ENCODE measurements at regions not wholly inside any gene's neighbourhood (a gene's known extent, or its start where the extent isn't known, plus 50 kb on each side); places are given as distances from the start of the nearest gene placed in this dataset.

DNA sequence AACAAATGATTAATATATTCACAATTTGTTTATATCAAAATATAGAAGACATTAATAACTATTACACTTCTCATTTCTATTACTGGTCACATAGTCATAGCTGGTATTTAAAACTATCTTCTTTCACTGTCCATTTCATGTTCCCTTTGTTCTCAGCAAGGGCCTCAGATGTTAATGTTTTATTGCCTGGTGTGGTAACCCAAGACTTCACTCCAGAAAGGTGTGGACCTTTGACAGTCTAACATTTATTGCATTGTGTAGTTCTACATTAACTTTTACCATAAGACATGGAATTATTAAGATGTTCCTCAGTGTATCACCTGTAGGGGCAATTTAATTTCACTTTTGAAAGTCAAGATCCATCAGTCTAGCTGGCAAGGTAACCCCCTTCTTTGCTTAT is 691.3 kb downstream of the SQOR start:
- no peak for DNase-seq

DNA sequence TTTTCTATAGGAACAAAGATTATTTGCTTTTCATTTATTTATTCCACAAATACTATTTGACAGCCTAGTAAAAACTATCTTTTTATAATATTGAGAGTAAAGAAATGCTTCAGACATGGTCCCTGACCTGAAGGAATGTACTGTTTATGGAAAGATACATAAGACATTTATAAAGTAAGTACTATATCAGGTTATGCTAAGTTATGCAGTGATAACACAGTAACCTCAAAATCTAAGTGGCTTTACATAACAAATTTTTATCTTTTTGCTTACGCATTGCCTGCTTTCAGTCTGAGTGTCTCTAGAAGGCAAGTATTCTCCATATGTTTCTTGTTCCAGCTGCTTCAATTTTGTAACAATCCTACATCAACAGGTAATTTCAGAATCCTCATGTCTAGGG is 694.0 kb downstream of the SQOR start:
- no peak for DNase-seq

DNA sequence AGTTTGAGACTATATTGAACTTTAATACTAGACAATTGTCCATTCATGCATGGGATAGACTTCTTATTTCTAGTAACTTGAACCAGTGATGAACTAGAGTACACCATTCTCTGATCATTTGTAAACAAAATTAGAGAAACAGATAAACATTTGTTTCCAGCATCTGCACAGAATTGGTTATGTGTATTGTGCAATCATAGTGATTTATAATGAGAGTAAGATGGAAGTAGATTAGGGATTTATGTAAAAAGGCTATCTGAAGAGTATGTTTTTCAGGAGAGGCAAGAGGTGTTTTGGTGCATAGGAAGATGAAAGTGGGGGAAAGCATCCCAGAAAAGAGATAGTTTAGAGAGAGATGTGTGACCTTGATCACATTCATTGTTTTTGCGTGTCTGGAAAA is 695.0 kb downstream of the SQOR start:
- no peak for DNase-seq

DNA sequence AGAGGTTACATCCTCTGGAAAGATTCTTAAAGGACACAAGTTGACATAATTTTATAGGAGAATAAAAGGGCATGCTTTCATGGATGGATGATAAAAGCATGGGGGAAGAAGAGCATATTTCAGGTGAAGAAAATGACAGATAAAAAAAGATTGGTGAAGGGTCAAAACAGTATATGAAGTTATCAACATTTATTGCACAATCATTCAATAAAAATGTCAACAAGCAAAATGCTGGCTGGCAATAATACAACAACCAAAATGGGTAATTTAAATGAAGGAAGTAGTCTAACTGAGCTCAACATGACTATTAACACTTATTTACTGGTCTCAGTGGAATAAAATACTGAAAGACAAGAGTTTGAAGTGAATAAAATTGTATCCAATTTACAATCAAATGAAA is 696.7 kb downstream of the SQOR start:
- no peak for DNase-seq

DNA sequence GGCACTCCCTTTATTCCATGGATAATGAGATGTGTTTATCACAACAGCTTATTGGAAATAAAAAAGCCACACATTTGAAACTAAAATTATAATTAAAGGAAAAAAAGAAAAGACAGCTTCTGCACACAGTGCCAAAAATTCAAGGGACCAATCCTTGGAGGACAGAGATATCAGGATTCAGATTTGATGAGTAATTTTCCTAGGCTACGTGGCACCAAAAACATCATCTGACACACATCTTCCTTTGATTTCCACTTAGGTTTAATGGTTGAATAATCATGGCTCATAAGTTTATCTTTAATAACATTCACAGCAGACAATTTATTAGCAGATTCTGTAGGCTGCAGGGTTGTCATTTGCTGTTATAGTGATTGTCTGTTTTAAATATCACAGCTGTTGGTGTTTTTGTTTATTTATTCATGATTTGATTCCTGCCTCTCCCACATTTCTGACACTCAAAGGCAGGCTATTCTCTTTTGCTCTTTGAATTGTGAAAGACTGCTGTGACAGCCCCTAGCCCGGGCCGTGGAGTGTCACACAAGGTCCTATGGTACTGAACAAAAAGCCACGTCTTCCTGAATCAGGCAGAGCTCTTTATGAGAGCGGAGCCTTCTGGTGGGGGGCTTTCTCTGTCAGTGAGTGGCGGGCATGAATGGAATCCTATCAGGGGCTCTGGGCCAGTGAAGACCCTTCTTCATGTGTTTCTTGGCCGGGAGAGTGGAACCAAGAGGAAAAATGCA is 708.5 kb downstream of the SQOR start:
- DNase-seq, result no peak

DNA sequence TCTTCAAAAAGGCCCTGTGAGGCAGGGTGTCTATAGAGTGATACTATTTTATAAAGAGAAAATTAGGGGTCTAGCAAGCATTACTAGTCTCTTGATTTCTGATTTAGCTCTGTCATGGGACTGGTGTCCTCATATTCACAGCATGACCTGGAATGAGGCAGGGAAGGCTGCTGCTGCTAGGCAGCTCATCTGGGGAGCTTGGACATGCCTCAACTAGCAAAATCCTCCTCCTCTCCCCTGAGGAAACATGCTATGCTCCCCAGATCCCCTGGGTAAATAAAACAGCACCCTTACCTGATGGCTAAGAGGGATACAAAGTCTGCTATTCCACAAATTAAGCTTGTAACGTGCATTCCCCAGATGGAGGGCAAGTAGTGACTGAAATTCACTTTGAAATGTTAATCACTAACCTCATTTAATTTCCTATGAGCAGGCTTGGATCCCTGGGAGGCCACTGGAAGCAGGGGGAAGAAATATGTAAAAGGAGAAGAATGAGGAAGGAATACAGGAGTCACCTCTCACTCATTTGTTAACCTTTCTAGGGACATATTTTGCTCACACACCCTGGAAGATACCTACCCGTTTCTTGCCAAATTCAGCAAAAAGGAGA is 709.4 kb downstream of the SQOR start:
- no peak for DNase-seq

DNA sequence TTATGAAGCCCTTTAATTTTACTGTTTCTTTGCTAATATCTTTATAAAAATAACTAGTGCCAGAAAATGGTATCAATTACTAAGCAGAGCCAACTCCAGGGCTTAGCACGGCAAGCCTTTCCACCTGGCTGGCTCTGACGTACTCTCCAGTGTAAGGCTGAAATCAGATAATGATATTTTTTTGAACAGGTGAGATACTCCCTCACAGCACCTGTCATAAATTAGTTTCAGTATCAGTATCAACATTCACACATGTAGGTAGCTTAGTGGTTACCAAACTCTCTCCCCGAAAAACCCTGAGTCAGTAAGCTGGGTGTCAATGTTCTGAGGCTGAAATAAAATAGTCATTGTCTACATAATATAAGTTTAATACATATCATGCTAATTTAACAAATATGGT is 710.1 kb downstream of the SQOR start:
- DNase-seq, result peak in 1 of 2 experiments; percentile 45

DNA sequence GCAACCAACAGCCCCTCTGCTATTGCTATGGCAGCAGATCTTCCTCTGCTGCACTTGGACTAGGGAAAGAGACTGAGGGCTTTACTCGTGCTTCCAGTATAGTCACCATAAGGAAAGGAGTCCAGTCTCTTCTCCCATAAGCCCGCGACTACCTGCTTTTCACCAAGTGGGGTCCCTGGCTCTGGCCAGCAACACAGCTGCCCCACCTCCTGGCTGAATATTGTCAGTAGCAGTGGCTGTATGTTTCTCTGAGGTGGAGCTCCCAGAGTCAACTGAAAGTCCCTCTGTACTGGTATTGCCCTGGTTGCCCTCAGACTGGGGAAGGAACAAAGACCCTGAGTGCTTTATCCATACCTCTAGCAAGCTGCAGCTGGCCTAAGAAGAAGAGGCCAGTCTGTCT is 719.6 kb downstream of the SQOR start:
- no peak for DNase-seq

DNA sequence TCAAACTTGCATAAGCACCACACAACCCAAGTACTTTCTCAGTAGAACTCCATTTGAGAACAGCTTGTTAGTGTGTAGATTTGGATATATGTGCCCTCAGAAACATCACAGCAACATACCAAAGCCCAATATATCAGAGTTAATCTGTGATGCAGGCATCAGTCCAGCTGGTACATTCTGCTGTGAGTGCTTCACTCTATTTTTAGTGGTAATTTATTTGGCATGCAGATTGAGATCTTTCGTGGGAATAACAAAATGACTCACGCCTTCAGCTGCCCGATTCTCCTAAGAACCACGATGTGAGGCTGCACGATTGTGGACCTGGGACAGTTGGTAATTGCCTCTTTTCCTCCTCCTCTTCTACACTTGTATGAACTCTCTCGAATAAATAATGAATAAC is 730.7 kb downstream of the SQOR start:
- DNase-seq, result no peak

DNA sequence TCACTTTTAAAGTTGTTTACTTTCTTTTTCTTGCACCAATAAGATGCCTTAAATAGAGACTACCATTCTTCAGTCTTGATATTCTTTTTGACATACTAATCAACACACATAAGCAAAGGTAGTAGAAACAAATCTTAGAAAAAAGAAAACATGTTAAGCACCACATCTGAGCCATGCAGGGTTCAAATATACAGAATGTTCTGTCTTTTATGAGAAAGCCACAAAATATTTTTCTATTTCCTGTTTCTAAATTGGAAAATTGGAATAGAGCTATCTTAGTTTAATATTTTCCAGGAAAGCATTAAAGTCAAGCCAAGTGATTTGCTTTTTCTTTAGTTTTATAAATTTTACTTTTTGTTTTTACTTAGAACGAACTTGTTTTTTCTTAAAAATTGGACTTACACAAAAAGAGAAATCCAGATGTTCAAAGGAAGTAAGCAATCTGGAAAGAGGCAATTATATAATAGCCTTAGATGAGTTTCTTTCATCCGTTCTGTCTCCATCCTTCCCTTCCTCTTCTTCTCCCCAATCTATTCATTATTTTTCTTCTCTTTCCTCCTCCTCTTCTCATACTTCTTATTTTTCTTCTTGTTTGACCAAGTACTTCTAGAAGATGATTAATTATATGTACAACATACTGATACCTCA is 731.7 kb downstream of the SQOR start:
- DNase-seq, result no peak

DNA sequence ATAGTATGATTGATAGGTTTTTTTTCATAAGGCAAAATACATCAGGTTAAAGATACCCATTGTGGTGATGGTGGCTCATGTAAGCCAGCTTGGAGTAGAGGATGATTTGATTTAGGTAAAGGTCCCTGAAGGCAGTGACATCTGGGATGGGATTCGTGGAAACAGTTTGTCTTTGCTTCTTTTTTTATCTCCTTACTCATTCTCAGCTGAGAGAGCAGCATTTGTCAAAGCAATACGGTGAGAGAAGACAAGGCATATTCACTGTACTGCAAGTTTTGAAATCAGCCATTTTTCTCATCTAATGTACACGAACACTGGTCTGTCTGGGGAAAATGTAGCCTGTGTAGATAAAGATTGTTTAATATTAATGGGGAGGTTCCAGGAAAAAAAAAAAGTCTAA is 749.1 kb downstream of the SQOR start:
- DNase-seq, result no peak

DNA sequence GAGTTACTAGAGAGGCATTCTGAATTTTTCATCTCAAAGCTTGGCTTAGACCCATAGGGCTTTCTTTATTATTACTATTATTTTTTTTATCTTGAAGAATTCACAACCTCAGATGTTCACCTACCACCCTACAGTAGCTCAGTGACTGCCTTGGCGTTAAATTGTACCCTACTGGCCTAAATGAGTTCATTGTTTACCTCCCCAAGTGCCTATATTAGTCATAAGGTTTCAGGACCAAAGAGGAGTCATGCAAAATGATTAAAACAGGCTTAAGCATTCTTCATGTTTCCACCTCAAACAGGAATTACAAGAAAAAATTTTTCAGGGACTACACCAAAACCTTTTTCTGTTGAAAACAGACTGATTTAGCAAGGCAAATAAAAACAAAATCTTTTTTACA is 751.5 kb downstream of the SQOR start:
- no peak for DNase-seq

DNA sequence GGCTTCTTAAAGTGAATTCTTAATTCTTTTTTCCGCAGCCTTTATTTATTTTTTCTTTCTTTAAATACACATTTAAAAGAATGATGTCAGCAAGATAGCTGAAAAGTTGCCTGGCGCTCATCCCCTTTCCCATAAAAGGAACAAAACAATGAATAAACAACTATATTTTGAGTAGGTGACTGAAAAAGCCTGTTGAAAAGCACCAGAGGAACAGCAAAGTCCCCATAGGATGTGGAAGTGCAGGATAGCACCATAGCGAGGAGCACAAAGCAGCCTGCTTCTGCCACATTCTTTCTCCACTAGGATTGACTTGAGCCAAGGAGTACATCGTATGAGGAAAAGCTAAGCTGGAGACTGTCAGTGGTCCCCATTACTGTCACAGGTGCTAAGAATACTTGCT is 754.9 kb downstream of the SQOR start:
- no peak for DNase-seq

DNA sequence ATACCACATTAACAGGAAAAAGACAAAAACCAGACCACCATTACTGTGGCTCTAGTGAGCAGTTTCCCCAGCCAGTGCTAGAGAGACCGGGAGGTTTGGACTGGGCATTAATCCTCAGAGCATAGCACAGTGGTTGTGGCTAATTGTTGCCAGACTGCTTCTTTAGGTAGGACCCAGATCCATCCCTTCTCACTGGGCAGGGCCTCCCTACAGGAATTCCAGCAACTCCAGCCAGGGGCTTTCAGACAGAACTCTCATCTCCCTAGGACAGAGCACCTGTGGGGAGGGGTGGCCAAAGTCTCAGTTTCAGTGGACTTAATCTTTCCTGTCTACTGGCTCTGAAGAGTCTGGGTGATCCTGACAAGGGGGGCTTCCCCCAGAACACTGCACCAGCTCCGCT is 759.6 kb downstream of the SQOR start:
- no peak for DNase-seq

DNA sequence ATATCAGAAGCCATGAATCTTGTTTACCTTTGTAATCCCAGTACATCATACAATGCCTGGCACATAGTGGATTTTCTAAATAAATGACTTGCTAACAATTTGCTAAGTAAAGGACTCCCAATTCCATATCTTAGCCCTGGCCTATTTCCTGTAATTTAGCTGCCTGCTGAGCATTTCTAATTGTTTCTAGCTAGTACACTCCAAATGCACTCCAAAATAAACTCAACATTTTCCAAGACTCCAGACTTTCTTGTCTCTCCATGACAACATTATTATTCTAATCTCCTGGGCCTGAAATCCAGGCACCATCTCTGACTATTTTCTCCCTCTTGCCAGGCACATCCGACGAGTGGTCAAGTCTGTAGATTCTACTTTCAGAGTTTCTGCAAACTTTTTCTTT is 773.5 kb downstream of the SQOR start:
- DNase-seq, result no peak

DNA sequence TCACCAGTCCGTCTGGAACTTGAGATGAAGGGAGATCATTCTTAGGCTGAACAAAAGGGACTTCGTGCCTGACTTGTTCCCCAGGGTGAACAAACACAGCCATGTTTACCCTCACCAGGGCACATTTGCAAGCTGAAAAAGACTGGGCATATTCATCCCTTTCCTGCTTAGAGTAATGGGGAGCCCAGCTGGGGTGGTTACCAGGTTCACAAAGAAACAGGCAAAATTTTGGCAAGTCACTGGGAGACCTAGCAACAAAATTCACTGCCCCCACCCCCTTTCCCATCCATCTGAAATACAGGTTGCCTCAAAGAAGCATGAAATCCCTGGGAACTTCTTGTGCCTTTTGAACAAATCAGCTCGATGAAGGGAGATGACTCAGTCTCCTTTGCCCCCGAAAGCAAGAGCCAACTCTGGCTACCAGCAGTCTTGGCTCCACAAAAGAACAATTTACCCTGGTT is 775.0 kb downstream of the SQOR start:
- peak; percentile 55 to 80 for DNase-seq

DNA sequence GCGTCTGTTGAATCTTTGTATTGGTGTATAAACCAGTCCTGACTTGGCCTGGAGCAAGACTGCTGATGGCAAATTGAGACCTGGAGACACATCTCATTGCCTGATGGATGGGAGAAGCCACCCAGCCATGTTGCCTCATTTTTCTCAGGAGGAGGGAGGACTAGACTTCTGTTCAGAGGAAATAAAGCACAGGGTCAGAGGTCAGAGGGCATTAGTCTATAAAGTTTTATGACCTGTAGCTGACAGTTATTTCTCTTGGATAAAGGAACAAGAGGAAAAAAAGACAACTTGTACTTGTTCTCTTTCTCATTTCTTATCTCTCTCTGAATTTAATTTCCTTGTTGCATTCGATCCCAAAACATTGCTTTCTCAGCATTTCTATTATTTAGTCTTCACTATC is 775.9 kb downstream of the SQOR start:
- DNase-seq, result no peak

DNA sequence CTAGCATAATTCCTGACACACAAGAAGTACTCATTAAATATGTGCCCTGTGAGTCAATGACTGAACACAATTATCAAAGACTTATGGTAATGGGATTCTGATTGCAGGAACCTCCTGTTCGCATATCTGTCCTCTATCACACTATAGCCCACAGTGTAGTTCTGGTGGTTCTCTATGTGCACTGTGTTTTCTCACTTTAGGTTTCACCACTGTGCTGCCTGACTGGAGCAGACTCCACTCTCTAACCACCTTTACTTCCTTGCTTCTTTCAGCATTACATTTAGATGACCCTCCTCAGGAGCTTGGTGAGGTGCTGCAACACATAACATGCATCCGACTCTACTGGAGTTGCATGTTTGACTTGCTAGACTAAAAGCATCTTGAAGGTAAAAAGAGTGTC is 777.1 kb downstream of the SQOR start:
- DNase-seq, result no peak

DNA sequence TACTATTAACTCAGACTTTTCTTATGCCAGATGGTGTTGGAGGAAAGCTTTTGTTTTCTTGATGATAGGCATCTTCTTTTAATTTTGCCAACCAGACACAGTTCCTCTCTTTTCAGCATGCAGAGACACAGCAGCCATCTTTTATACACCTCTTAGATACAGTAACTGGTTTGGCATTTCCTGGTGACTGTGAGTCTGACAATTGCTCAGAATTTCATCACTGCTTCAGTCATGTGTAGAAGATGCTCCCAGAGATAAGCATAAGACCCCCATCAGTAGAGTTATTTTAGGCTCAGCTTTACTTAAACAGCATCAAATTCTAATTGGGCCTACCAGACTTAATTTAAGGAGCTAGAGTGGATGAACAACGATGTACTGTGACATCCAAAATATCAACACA is 779.0 kb downstream of the SQOR start:
- DNase-seq, result no peak

DNA sequence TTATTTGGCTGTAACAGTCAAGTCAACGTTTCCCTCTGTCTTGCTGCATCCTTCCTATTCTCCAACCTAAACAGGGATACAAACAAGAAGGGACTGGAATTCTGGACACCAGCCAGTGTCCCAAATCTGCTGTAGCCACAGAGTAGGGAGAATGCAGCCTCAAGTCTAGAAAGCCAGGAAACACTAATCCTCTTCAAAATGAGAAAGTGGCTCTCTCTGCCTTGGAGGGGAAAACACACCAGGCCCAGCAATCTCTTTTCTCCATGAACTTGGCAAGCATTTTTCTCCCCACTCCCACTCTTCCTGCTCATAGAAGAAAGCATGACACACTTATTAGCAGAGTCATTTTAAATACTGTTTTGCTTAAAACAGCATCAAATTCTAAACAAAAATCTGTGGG is 781.7 kb downstream of the SQOR start:
- no peak for DNase-seq

DNA sequence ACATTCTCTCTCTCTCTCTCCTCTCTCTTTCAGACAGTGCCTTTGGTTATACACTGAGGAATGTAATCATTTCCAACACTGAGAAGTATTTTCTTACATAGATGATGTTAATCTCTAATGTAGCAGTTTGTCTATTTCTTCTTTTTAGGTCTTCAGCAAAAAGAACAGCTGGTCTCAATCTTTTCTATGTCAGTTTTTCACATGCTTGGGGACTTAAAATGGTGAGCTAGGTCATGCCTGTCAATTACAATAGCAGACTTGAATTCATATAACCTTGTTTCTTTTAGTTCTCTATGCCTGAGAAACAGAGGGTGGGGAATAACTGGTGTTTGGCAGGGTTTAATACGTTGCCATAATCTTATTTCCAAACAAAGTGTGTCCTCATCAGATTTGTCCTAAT is 786.2 kb downstream of the SQOR start:
- DNase-seq, result no peak

DNA sequence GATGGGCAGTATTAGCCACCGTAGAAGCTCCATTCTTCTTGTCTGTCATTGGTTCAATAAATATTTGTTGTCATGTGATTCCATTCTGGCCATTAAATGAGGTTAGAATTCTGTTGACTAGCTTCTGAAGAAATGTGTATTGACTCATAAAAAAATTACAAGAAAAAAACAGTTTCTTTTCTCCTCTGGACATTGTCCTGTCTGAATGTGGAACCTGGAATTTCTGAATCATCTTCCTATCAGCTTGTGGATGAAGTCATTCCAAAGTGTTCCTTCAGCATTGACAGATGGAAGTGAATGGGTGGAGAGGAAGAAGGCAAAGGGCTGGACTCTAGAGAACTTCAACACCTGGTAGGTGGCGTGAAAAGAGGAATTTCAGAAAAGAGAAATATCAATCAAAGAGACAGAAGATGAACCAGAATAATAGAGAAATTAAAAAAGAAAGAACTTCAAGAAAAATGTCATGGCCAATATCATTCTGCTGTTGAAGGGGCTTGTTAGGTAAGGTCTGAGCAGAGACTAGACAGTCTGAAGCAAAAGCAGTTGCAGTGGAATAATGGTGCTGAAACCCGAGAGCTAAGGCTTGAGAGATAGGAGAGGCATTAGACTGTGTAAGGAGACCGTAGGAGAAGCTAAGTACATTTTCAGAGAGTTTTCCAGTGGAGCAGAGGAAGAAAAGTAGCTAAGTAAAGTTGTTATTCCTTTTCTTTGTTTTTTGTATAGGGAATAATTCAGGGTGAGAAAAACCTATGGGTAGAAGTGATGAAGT is 806.6 kb downstream of the SQOR start:
- no peak for DNase-seq

DNA sequence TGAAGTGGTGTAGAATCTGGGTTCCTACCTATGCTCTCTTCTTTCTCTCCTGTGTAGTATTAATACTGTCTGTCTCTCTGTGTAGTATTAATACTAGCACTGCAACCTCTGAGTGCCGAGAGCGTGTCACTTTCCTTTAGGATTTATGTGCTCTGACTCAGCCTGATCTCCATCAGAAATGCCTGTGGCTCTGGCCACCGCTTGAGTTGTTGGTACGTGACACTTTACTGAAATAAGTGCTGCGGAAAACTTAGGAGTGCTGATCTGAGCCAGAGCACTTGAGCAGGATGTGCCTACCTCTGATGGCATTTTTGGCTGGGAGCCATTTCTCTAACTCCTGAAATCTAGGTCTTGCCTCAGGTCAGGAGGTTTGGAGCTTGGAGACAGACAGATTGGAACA is 807.4 kb downstream of the SQOR start:
- DNase-seq, result no peak
